GM19025 (cell line): ENCODE measurements at regions not wholly inside any gene's neighbourhood (a gene's known extent, or its start where the extent isn't known, plus 50 kb on each side); places are given as distances from the start of the nearest gene placed in this dataset.

Experiments
- ATAC-seq: cut with Tn5 transposase; IDR thresholded peaks from one replicate; pipeline ENCODE4 v1.9.1; 2021; ENCODE audit warnings: mild to moderate bottlenecking, low read depth, moderate library complexity; ENCODE audit not compliant: unreplicated experiment

DNA sequence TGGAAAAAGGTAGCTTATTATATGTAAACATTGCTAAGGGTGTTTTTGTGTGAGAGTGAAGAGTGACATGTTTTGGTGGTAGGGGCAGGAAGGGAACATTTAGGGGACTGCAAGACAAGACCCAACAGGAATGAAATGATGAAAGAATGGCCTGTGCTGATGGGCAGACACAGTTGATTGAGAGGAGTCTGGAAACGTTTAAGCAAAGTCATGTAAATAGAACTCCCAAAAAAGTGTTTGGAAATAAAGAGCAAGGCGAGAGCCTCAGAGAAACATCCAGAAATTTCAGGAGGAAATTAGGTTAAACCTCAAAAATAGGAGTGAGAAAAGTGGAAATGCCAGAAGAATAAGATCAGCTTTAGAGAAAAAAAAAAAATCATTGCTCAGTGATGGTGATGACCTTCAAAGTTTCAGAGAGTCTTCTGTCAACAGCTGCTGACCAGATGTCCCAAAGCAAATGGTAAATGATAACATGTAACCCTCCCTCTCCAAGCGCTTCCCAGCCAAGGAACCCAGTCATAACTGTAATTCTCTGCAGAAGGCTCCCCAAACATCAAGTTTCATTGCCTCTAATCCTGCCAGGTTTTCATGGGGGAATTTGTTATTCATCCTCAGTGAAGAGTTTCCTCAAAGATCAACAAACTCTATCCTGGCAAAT, 223.2 kb upstream of the FAR2 start:
- ATAC-seq, result no peak

- no peak for ATAC-seq
Observed at GRCh38 chr12:28930704-28931103, 218.4 kb upstream of the FAR2 start.

GRCh38 chr12:28933176-28933575, 215.9 kb upstream of the FAR2 start:
- ATAC-seq, result no peak

- ATAC-seq, result no peak
Observed at GRCh38 chr12:28933864-28934527, 215.1 kb upstream of the FAR2 start.

GRCh38 chr12:28936221-28936620, 212.9 kb upstream of the FAR2 start:
- ATAC-seq, result no peak

DNA sequence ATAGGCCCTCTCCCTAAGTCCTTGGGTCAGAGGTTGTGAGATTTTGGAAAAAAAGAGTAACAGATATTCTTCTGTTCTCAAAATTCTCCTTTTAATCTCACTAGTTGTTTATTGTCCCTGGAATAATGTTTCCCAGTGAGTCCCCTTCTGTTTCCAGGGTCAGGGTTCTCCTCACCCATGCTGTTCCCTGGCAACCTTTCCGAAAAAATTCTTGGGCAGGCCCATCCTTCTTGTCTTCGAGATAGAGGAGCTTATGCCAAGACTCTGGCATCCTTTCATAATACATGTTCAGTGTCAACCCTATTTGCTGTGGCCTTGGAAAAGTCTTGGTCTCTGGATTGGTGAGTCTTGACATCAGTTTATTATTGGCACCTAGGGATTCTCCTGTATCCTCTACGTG, 212.4 kb upstream of the FAR2 start:
- ATAC-seq, result no peak

DNA sequence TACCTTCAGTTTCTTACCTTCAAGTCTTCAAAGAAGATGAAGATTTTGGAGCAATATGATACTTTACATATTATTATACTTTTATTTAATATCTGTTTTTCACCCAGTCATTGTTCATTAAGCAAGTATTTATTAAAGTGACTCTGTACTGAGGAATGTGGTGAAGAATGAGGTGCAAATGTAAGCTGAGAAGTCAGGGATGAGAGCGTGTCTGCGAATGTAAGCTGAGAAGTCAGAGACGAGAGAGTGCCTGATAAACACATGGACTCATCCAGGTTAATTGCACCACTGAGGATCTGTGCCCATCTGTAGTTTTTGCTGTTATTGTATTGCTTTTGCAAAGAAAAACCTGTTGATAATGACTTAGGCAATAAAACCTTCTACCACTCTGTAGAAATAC, 211.9 kb upstream of the FAR2 start:
- no peak for ATAC-seq

DNA sequence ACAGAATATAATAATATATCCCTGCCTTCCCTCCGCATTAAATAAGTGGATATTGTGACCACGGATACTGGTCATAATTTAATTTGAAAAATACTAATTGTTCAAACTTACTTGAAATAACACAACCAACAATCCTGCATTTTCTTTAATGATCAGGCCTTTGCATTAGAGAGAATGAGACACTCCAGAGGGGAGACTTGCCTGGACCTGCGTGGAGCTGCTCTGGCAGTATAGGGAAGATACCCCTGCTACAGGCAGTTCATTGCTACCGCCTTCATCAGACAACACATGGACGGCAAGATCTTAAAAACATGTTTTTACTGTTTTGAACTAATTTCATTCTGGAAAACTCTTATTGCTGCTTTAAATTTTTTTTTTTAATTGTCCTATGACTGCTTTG, 211.0 kb upstream of the FAR2 start:
- no peak for ATAC-seq

- no peak for ATAC-seq
Observed at GRCh38 chr12:28938581-28939235, 210.4 kb upstream of the FAR2 start.

- ATAC-seq, result no peak
Observed at GRCh38 chr12:28939427-28939826, 209.7 kb upstream of the FAR2 start.

GRCh38 chr12:28941248-28941647, 207.8 kb upstream of the FAR2 start:
- ATAC-seq, result no peak

- ATAC-seq, result no peak
Observed at GRCh38 chr12:28946361-28946760, 202.7 kb upstream of the FAR2 start.

DNA sequence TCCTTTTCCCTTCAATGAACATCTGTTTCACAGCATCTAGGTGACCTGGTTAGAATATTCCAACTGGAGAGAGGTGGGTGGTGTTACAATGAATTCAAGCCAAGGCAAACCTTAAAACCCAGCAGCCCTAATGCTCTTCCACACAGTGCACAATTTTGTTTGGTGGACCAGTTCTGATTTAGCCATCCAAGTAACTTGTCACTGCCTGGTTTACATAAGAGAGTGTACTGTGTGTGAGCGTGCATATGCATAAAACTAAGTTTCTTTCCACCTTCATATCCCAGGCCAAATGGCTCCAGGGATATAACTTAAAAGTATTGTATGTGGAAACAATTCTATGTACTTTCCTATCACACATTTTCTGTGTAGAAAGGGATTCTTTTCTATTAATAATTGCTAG, 200.4 kb upstream of the FAR2 start:
- ATAC-seq, result no peak

DNA sequence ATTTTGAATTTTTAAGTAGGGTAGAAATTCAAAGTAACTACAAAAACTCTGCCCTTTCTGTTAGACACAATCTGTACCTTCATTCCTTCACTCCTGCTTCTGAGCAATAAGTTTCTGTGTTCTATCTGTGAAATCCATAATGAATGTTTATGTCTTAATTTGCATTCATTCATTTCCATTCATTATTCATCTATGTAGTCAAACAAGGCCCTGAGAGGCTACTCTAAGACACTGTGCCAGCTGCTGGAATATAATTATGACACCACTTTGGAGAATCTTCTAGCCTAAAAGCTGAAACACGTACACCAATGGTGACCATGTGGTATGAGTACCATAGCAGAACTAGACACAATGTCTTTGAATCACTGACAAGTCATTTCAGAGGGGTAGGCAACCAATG, 199.9 kb upstream of the FAR2 start:
- no peak for ATAC-seq

DNA sequence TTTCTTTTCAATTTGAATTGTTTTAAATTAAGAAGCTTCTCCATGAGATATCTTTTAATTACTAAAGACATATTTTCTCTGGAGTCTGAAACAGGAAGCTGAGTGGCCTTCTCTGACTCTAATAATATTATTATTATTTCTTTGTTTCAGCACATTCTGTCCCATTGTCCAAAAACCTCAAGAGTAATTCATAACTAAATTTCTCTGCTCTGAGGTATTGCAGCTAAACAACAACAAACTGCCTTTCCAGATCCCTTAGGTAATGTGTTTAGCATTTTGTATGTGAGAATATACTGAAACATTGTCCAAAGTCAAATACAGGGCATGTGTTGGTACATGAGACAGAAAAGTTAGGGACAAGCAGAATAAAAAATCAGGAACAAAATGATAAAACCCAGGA, 199.0 kb upstream of the FAR2 start:
- no peak for ATAC-seq

DNA sequence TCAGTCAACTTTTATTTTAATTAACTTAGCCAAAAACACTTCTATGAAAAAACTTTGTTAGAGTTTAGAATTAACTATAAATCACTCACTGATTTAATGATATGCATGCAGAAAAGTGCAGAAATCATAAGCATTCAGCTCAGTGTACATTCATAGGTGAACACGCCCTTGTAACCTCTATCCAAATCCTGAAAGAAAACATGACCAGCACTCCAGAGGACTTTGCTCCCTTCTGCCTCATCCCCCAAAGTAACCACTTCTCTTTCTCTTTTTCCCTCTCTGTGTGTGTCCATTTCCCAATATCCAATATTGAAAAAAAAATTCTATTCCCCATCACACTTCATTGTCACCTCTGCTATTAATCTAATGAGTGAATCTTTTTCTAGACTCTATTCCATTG, 197.1 kb upstream of the FAR2 start:
- no peak for ATAC-seq

- no peak for ATAC-seq
Observed at GRCh38 chr12:28954333-28954732, 194.7 kb upstream of the FAR2 start.

- ATAC-seq, result no peak
Observed at GRCh38 chr12:28955491-28955890, 193.6 kb upstream of the FAR2 start.

DNA sequence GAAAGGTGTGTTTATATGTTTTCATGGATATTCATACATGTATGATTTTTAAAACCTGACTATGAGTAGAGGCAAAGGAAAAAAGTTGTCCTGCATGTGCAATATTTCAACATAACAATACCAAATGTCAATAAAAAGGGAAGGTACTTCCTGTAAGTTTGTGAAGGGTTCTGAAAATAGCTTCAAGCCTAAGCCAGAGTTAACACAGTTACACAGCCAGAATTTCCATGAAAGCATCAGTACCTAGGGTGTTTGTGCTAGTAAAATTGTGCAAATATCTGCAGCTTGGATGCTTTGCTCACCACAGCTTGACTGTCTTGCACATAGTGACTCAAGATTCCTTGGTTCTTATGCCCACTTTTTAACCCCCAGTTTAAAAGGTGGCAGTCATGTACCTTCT, 193.1 kb upstream of the FAR2 start:
- no peak for ATAC-seq

DNA sequence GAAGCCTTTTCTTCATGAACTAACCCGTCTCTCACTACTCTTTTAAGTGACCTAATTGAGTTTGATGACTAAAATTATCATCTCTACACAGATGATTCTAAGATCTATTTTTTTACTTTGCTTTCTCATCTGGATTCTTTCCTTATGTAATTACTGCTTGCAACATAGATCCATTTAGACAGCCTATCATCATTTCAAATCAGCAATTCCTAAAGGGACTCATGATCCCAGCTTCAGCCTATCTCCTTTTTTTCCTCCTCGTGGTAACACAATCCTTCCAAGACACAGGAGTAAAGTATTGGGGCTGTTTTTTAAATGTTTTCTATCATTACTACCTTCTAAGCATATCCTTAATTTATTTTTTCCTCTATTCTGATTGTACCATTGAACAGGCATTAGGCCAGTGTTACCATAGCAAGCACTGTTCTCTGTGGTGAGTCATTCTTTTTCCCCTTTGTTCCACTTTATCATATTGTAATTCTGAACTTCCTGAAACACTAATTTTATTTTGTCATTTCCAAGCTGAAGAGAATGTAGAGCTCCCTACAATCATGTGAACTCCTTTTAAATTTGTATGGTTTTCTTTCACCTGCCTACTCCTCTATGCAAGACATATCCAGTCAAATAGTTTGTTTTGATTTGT, 190.4 kb upstream of the FAR2 start:
- no peak for ATAC-seq

- ATAC-seq, result no peak
Observed at GRCh38 chr12:28961948-28962384, 187.1 kb upstream of the FAR2 start.
